ENCODE measurements at regions not wholly inside any gene's neighbourhood (a gene's known extent, or its start where the extent isn't known, plus 50 kb on each side); places are given as distances from the start of the nearest gene placed in this dataset.

GRCh38 chr21:24023402-24023801 is 1583.9 kb downstream of the MRPL39 start:
- no peaks in the 10 kb centered on the region for H3K36me3 ChIP-seq
- H3K4me3 ChIP-seq: no peak overlapping the region
- ATAC-seq: no peak
- H3K27me3 ChIP-seq: no peaks in the 10 kb centered on the region
- H3K9me3 ChIP-seq: no peaks in the 10 kb centered on the region
- WGBS, 2 donors (ENCODE audit: low coverage in 1 of 2): 11 to 18% methylated on average over 2 to 3 of the region's 3 CpGs
- TF ChIP-seq POLR2AphosphoS5 (IDR thresholded peaks at IDR 0.05) (no peak), CTCF (IDR thresholded peaks at IDR 0.05) (no peak), EP300 (IDR thresholded peaks at IDR 0.05) (no peak), POLR2A (IDR thresholded peaks at IDR 0.05) (no peak)
- no peak overlapping the region for H3K27ac ChIP-seq
- peaks cover 0 to 14% (median 0%) of the 10 kb centered on the region in 3 donors for H3K4me1 ChIP-seq

- H3K36me3 ChIP-seq: no peaks in the 10 kb centered on the region
- TF ChIP-seq CTCF (IDR thresholded peaks at IDR 0.05): no peak
- no peak for TF ChIP-seq EP300 (IDR thresholded peaks at IDR 0.05)
- TF ChIP-seq POLR2A (IDR thresholded peaks at IDR 0.05): no peak
- no peak for TF ChIP-seq POLR2AphosphoS5 (IDR thresholded peaks at IDR 0.05)
Measured at GRCh38 chr21:24014381-24014780, 1592.9 kb downstream of the MRPL39 start.

GRCh38 chr21:24011087-24011486 is 1596.2 kb downstream of the MRPL39 start:
- TF ChIP-seq EP300 (IDR thresholded peaks at IDR 0.05): no peak

More at GRCh38 chr21:24014381-24014780, 1592.9 kb downstream of the MRPL39 start:
- Histone ChIP-seq H3K4me3 (no peak overlapping the region), H3K4me1 (no peaks in the 10 kb centered on the region), H3K27me3 (no peaks in the 10 kb centered on the region), H3K27ac (no peak overlapping the region), H3K9me3 (no peaks in the 10 kb centered on the region)
- 79 to 100% methylated on average over 1 of the region's 1 CpG for WGBS, 2 donors (ENCODE audit: low coverage in 1 of 2)
- ATAC-seq: no peak

DNA sequence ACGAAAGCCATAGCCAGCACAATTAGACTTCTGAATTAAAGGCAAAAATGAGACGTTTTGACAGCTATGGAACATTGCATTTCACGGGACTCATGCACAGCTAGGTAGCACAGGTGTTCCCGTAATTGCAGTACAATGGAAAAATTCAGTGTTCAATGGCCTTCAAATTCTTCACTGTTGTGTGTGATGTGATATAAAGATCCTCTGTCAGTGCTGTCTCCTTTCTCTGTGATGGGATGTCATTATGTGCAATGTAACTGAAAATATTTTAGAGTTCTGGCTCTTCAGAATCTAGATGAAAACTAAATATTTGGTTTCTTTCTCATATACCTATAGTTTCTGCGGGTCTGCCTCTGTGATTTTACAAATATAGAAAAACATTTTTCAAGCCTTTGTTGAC is 1599.7 kb downstream of the MRPL39 start:
- no peak for TF ChIP-seq POLR2A (IDR thresholded peaks at IDR 0.05)
- no peak for TF ChIP-seq POLR2AphosphoS5 (IDR thresholded peaks at IDR 0.05)
- no peak for TF ChIP-seq EP300 (IDR thresholded peaks at IDR 0.05)
- 28 to 71% methylated on average over 5 of the region's 5 CpGs for WGBS, 2 donors (ENCODE audit: low coverage in 1 of 2)
- H3K4me1 ChIP-seq: no peaks in the 10 kb centered on the region
- no peaks in the 10 kb centered on the region for H3K9me3 ChIP-seq
- H3K27ac ChIP-seq: no peak overlapping the region
- H3K4me3 ChIP-seq: no peak overlapping the region
- H3K27me3 ChIP-seq: no peaks in the 10 kb centered on the region
- no peak for ATAC-seq
- no peaks in the 10 kb centered on the region for H3K36me3 ChIP-seq

More at GRCh38 chr21:24011087-24011486, 1596.2 kb downstream of the MRPL39 start:
- 55% methylated on average over 3 of the region's 5 CpGs; no CpG with 5 or more reads in 1 of the 2 donors for WGBS, 2 donors (ENCODE audit: low coverage in 1 of 2)
- H3K9me3 ChIP-seq: no peaks in the 10 kb centered on the region
- no peak for ATAC-seq
- H3K27me3 ChIP-seq: no peaks in the 10 kb centered on the region
- H3K36me3 ChIP-seq: no peaks in the 10 kb centered on the region
- H3K27ac ChIP-seq: no peak overlapping the region
- no peaks in the 10 kb centered on the region for H3K4me1 ChIP-seq
- H3K4me3 ChIP-seq: no peak overlapping the region

- Histone ChIP-seq H3K4me3 (no peak overlapping the region), H3K36me3 (no peaks in the 10 kb centered on the region)
- no peak for ATAC-seq
Measured at GRCh38 chr21:23986987-23987386, 1620.3 kb downstream of the MRPL39 start.

More at GRCh38 chr21:23986987-23987386, 1620.3 kb downstream of the MRPL39 start:
- no peaks in the 10 kb centered on the region for H3K9me3 ChIP-seq
- no peaks in the 10 kb centered on the region for H3K4me1 ChIP-seq
- H3K27me3 ChIP-seq: no peaks in the 10 kb centered on the region
- no peak overlapping the region for H3K27ac ChIP-seq
- TF ChIP-seq POLR2A (IDR thresholded peaks at IDR 0.05): no peak
- TF ChIP-seq EP300 (IDR thresholded peaks at IDR 0.05): no peak
- TF ChIP-seq POLR2AphosphoS5 (IDR thresholded peaks at IDR 0.05): no peak
- no peak for TF ChIP-seq CTCF (IDR thresholded peaks at IDR 0.05)
